HS-5 (cell line): ENCODE measurements at regions not wholly inside any gene's neighbourhood (a gene's known extent, or its start where the extent isn't known, plus 50 kb on each side); places are given as distances from the start of the nearest gene placed in this dataset.

Experiments used
- DNase-seq: peaks from one replicate; pipeline ENCODE4 v3.0.0-alpha.2; 2012; ENCODE audit warnings: low read depth

DNA sequence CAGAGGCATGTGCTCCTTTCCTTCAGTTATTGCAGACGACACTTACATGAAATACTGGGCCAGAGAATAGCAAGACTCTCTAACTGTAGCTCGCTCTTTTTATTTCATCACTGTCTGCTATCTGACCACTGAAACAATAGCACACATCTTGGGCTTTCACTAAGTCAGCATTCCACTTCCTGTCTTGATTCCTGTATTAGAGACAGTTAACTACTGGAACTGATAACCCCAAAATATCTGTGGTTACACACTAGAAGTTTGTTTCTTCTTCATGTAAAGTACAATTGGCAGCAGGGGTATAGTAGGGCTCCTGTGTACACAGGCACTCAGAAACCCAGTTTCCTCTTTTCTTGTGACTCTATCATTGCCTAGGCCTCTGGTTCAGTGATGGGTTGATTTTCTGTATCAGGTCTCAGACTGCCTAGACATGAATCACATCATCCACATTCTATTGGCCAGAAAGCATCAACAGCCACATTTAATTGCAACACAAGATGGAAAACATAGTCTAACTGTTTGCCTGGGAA, 230.2 kb upstream of the CD96 start:
- no peak for DNase-seq

DNA sequence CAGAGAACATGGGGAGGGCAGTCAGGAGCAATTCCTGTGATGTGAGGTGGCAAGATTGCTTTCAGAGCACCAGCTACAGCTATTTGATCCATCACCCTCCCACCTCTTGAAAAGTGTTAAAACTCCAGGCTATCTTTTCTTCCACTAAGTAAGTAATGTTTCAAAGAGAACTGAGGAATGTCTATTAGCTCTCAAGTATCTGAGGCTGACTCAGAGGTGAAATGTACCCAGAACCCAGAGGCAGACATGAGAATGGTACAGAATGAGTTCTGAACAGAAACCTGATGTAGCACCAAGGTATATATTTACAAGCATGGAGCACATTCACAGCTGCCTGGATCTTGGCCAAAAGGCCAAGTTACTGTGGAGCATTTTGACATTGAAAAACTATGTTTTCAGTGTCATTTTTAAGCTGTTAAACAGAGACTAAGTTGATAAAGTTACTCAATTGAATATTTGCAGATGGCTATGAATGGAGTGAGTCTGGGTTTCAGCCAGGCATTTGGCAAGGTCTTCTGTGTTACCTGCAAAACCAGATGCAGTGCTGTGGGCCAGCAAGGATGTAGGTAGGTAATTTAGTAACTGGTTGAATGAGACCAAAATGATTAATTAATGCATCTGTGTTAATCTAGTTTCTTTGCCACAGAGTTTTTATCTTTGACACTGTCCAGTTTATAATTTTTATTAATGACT, 227.7 kb upstream of the CD96 start:
- no peak for DNase-seq

DNA sequence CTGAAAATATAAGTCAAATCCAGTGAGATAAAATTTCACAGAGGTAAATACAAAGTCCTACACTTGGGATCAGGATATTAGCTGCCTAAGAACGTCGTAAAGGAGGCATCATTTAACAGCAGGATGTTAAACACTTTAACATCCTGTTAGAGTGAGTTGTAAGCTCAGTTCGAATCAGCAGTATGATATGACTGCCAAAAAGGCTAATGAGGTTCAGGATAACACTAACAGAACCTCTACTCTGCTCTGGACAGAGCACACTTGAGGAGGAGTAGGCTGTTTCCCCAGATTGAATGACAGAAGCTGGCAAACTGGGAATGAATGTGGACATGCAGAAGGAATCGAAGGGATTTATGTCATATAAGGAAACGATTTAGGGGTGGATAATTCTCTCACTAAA, 227.1 kb upstream of the CD96 start:
- DNase-seq = no peak

DNA sequence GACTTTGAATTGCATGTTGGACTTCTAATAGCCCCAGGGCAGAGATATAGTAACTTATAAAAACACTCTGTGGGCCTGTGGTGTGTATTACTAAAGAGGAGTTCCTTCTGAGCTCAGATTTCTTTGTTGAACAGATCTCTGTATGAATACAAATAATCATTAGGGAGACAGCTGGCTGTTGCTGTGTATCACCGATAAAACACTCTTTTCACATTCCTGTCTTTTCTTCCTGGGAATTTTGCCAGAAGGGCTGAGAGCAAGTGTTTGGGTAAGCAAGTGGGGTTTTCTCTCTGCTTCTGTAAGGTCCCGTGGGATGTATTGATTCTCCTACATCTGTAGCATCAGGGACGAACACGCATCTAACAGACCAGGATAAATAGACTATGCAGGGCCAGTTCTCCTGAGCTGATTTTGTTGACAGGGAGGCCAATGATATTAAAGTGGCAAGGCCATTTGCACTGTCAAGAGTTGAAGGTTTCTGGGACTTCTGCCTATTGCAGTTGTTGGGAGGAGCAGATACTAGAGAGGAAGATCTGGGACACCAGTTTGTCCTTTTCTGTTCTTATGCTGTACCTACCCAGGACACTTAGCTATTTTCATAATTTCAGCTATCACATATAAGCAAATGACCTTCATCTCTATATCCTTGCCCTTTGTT, 225.9 kb upstream of the CD96 start:
- no peak for DNase-seq

DNA sequence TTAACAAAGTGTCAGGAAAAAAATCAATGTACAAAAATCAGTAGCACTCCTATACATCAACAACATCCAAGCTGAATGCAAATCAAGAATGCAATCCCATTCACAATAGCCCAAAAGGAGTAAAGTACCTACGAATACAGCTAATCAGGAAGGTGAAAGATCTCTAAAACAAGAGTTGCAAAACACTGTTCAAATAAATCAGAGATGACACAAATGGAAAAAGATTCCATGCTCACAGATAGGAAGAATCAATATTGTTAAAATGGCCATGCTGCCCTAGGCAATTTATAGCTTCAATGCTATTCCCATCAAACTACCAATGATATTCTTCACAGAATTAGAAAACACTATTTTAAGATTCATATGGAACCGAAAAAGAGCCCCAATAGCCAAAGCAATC, 223.7 kb upstream of the CD96 start:
- no peak for DNase-seq

DNA sequence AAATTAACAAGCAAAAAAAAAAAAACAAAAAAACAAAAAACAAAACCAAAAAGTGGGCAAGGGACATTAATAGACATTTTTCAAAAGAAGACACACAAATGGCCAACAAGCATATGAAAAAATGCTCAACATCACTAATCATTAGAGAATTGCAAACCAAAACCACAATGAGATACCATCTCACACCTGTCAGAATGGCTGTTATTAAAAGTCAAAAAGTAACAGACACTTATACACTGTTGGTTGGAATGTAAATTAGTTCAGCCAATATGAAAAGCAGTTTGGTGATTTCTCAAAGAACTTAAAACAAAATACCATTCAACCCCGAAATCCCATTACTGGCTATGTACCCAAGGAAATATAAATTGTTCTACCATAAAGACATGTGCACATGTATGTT, 222.4 kb upstream of the CD96 start:
- DNase-seq = no peak

DNA sequence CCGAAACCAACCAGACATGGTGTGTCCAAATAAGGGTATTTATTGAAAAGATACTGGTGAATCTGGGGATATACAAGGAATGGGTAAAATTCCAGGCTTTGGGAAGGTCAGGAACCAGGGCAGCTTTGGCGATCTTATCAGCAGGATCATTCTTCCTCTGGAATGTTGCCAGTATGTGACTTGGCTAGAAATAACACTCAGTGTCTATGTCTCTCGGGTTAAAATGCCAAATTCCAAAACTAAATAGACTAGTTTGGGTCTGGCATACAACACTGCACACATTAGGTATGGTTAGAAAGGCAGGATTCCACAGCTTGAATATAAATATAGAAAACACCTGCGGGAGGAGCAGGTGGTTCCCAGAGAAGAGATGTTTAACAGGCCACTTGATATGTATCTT, 220.2 kb upstream of the CD96 start:
- no peak for DNase-seq

DNA sequence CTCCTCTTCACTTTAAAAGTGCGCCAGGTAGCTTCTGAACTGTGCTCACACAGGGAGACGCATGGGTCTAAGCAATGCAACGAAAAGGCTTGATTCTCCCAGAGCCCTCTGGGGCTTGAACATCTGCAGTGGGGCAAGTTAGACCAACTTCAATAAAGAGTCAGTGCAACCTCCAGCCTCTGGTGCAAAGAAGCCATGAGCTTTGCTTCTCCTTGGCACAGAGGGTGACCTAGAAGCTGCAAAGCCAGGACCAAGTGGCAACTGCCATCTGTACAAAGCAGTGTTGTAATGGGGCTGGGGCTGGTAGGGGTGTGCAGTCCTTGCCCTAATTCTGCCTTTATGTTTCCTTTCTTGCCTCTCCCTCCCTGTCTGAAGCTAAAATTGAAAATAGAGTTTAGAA, 219.0 kb upstream of the CD96 start:
- no peak for DNase-seq

DNA sequence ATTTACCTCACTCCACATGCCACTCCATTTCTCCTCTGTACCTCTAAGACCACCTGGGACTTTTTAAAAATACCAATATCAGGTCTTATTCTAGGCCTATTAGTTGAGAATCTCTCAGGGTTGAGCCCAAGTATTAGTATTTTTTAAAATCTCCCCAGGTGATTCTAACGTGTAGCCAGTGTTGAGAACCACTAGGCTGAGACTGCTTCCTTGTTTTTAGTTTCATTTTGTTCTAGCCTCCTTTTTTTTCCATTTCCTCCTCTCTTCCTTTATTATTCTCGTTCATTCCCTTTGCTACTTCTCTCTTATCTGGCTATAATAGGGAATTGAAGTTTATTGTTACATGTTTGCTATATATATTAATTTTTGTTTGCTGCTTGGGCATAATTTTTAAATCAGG, 217.8 kb upstream of the CD96 start:
- no peak for DNase-seq

DNA sequence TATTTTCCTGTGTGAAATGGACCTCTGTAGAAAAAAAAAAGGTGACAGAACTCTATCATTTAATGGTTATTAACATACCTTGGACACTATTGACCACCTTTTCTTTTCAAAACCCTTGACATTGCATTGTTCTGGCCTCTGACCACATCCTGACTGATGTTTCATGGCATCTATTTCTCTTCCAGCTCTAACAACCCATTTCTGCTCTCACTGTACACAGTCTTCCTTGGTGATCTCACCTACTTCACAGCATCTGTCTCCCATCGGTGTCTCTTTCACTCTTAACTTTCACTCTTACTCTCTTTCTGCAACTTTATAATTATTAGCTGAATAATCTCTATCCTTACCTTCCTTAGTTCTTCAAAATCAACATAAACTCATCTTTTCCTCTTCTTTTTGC, 217.4 kb upstream of the CD96 start:
- no peak for DNase-seq

DNA sequence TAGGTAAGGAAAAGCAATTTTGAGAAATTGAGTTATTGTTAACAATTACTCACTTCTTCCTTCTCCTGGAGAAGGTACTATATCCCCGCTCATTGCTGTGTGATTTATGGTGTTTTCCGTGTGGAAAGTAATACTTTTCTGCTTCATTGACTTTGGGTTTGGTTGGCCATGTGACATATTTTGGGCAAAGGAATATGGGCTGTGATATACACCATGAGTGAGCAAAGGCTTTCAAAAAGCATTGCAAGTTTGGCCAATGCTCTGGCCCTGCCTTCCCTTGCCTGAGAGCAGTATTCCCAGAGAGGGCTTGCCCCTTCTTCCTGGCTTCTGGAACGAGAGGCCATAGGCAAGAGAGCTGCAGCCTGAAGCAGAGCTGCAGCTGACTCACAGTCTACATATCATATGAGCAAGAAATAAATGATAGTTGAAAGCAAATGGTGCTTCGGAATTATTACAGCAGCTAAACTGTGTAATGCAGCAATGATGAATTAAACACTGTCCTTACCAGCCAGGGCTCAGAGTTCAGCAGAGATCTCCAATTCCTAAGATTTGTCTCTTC, 216.8 kb upstream of the CD96 start:
- DNase-seq = no peak

DNA sequence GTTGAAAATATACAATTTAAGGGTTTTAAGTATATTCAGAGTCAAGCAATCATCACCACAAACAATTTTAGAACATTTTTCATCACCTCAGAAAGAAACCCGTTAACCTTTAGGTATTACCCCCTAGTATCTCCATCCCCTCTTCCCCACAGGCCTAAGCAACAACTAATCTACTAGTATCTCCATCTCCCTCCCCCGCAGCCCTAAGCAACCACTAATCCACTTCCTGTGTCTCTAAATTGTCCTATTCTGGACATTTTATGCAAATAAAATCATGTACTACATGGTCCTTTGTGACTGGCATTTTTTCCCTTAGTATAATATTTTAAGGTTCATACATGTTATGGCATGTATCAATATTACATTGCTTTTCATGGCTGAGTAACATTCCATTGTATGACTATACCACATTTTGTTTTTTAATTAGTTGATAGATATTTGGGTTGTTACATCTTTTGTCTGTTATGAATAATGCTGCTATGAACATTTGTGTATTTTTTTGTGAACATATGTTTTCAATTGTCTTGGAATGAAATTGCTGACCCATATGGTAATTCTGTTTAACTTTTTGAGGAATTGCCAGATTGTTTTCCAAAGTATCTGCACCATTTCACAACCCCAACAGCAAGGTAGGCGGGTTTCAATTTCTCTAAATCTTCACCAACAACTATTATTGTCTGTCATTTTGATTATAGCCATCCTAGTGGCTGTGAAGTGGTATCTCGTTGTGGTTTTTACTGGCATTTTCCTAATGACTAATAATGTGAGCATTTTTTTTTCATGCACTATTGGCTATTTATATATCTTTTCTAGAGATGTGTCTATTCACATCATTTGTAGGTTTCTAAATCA, 215.6 kb upstream of the CD96 start:
- peak; percentile 70 for DNase-seq

DNA sequence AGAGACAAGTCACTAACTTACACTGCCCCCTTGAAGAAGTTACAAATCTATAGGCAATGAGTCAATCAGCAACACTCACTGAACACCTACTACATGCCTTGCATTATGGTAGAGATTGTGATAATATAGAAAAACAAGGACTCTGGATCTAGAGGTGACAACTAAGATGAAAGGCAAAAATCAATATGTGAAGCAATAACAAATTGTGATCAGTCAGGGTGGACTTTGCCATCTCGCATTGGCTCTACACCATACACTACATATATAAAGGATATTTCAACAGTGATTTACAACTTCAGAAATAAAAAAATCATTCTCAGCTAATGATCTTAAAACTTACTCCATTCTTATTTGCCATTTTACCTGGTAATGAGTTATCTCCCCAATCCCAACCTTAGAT, 210.7 kb upstream of the CD96 start:
- DNase-seq = no peak

DNA sequence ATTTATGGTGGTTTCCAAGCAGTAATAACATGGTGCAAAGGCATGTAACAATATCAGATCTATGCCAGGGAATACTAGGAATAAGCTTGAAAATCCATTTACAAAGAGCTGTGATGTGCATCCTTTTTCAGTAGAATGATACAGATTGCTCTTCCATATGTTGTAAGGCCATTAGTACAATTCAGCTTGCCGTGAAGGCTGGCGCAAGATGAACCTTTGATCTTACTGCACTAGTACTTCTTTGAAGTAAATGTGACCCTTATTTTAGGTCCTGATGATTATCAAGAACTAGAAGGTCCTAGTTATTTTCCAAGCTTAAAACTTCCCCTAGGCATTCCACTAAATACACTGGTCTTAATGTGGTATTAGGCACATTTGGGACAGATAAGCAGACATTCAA, 210.1 kb upstream of the CD96 start:
- no peak for DNase-seq

DNA sequence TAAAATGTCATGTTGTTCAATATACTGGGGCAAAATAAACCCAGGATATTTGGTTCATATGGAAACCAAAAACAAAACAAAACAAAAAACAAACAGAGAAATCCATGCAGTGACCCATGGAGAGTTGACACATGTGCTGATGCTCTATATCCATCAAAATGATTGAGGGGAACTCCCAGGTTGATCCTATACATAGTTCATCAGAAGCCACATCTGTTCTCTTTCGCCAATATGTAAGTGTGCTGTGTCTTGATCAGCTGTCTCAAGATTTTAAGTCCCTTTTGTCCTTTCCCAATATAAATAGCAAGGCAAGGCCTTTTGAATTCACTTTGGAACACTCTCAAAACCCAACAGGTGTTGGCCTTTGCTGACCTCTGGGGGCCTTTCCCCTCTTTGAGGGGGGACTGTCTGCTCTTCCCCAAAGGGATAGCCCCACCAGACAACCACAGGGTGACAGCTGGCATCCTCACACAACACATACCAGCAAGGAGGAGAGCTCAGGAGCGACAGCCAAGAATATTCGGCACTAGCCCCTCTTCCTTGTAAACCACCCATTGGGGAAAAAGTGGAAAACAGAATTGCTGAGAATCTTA, 209.4 kb upstream of the CD96 start:
- no peak for DNase-seq

DNA sequence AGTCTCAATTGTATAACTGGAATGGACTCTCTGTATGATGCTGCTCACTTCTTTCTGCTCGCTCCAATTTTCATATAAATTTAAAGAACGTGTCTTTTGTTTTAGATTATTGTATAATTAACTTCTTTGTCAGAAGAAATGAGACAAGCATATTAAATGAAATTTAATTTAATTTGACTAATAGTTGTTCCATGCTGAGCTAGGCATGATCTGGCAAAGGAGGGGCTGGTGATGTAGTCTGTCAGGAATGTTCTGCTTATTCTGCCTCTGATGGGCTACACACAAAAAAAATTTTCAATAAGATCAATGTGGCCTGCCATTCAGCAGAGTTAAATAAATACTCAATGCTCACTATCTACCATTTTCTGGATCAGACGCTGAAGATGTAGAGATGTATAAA, 208.4 kb upstream of the CD96 start:
- peak; percentile 28 for DNase-seq

DNA sequence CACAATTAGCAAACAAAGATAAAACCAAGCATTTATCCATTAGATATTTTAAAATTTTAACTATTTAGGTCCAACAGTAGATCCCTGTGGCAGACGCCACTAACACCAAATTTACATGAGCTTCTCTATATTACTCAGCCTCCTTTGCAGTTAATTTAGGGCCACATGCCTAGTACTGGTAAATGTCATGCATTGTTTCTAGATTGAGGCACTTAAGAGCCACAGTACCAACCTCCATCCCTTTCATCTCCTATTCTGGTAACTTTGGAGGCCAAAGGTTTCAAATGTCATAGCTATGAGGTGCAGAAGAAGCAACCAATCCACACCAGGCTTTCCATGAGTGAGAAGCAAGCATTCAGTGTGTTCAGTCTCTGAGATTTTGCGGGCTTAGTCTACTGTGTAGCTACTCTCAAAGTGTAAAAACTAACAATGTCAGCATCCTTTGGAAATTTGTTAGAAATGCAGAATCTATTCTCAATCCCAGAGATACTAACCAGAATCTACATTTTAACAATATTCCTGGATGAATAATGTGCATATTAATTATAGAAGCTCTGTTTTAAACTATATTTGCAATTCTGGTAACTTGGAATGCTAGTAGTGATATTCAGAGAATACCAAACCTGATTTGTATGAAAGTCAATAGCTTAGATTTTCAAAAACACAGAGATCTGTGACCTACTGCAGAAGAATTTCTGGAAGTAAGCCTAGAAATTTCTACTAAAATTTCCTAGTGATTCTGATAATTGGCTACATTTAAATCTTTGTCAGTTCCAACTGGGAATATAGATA, 206.3 kb upstream of the CD96 start:
- DNase-seq = no peak

DNA sequence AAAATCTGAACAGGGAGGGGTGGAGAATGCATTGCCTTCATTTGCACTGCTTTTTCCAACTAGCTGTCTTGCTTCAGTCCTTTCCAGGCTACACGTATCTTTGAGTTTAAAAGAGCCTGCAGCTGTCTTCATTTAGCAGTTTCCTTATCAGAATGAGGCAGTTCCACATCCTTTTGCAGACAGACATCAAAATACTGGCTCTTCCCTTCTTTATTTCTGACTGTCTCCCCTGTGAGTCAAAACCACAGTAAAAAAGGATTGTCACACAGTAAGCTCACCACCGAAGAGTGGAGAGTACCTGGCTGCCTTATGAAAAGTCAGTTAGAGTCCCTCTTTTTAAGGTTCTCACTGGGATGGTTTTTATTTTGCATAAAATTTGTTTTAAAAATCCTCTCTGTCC, 205.5 kb upstream of the CD96 start:
- no peak for DNase-seq

DNA sequence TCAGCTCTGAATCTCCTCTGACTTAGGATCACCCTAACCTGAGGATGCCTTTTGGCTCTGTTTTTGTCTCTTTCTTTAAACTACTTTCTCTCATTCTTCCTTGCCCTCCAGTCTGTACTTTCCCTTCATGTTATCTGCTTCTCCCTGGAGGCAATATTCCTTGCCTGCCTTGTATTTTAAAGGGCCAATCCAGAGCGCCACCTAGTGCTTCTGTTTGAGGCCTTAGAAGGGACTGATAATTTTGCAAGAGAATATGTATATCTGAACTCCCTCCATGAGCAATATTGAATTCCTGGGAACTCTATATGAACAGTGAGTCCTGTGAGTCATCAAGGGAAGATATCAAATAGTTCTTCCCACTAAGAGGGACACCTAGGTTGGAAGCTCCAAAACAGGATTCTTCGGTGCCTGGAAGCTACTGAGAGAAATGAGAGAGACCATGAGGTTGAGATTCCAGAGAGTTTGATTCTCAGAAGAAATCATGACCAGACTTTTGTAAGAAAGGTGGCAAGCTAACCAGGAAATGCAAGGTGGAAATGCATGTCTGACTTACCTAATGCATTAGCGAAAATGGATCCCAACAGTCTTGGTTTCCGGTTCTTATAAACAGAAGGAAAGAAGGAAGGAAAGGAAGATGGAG, 203.8 kb upstream of the CD96 start:
- peak; percentile 67 for DNase-seq

DNA sequence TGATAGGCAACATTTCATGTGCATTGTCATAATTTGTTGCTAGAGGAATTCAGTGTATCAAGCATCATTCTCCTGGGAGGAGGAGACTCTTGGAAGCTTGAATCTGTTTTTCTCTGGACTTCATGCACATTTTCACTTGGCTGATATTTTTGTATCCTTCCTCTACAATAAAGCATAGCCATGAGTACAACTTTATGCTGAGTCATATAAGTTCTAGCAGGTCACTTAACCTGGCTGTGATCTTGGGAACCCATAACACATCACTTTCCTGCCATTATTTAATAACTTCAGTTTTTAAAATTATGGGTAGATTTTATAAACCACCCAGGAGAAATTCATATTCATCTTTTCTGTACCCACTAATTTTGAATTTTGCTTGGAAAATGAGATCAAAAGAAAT, 203.0 kb upstream of the CD96 start:
- DNase-seq = no peak

DNA sequence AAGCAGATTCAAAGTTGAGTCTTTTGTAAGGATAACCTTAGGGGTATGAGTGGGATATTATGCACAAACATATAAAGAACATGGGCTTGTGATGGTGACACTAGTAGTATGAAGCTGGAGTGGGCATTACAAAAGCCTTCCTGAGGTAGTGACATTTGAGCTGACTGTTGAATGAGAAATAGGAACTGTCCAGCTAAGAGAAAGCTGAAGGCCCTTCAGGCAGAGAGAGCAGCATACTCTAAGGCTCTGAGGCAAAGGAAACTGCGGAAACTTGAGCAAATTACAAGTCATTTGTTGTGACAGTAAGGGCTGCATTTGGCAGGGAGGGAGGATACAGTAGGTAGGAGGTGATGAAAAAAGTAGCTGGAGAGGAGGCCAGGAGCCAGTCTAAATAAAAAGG, 190.7 kb upstream of the CD96 start:
- no peak for DNase-seq
